Osteocyte (in vitro differentiated cells): ENCODE measurements at regions not wholly inside any gene's neighbourhood (a gene's known extent, or its start where the extent isn't known, plus 50 kb on each side); places are given as distances from the start of the nearest gene placed in this dataset.

ENCODE experiments used
- DNase-seq: peaks from one replicate; pipeline ENCODE4 v3.0.0; 2021; ENCODE audit warnings: mixed read lengths; ENCODE audit not compliant: unreplicated experiment; ENCODE audit errors: extremely low spot score
- H3K27ac Mint-ChIP-seq: one replicate; pipeline ENCODE4 v1.8.0; 2021; ENCODE audit warnings: mild to moderate bottlenecking, mixed read lengths; ENCODE audit not compliant: unreplicated experiment
- H3K27me3 Mint-ChIP-seq: one replicate; pipeline ENCODE4 v1.8.0; 2021; ENCODE audit warnings: mixed read lengths; ENCODE audit not compliant: unreplicated experiment
- H3K36me3 Mint-ChIP-seq: one replicate; pipeline ENCODE4 v1.8.0; 2021; ENCODE audit warnings: mixed read lengths; ENCODE audit not compliant: unreplicated experiment
- H3K4me1 Mint-ChIP-seq: one replicate; pipeline ENCODE4 v1.8.0; 2021; ENCODE audit warnings: mixed read lengths; ENCODE audit not compliant: unreplicated experiment
- H3K4me3 Mint-ChIP-seq: one replicate; pipeline ENCODE4 v1.8.0; 2021; ENCODE audit warnings: mild to moderate bottlenecking, moderate library complexity, mixed read lengths; ENCODE audit not compliant: unreplicated experiment
- H3K9me3 Mint-ChIP-seq: one replicate; pipeline ENCODE4 v1.8.0; 2021; ENCODE audit warnings: mixed read lengths; ENCODE audit not compliant: unreplicated experiment
- CTCF ChIP-seq: fragments of 200-600 bp; sonication (generic); IDR thresholded peaks from 2 replicates; pipeline ENCODE4 v1.5.0; 2021; ENCODE audit warnings: antibody characterized with exemption, mild to moderate bottlenecking, moderate library complexity

GRCh38 chr1:232249339-232249738 is 380.6 kb downstream of the SIPA1L2 start:
- H3K4me1 Mint-ChIP-seq: peaks cover 5% of the 10 kb centered on the region
- no peaks in the 10 kb centered on the region for H3K9me3 Mint-ChIP-seq
- H3K27me3 Mint-ChIP-seq: peaks cover 11% of the 10 kb centered on the region
- no peaks in the 10 kb centered on the region for H3K36me3 Mint-ChIP-seq
- H3K27ac Mint-ChIP-seq: no peak overlapping the region
- DNase-seq: no peak
- no peak for TF ChIP-seq CTCF
- no peak overlapping the region for H3K4me3 Mint-ChIP-seq

- Mint-ChIP-seq H3K36me3 (no peaks in the 10 kb centered on the region), H3K27ac (no peak overlapping the region), H3K4me3 (no peak overlapping the region), H3K9me3 (no peaks in the 10 kb centered on the region), H3K27me3 (peaks cover 11% of the 10 kb centered on the region), H3K4me1 (peaks cover 5% of the 10 kb centered on the region)
- no peak for DNase-seq
- no peak for TF ChIP-seq CTCF
Observed at GRCh38 chr1:232248276-232248820, 381.6 kb downstream of the SIPA1L2 start.

- no peaks in the 10 kb centered on the region for H3K9me3 Mint-ChIP-seq
- no peak overlapping the region for H3K4me3 Mint-ChIP-seq
- peaks cover 11% of the 10 kb centered on the region for H3K27me3 Mint-ChIP-seq
- TF ChIP-seq CTCF: no peak
- no peak for DNase-seq
- no peak overlapping the region for H3K27ac Mint-ChIP-seq
- H3K36me3 Mint-ChIP-seq: no peaks in the 10 kb centered on the region
- H3K4me1 Mint-ChIP-seq: peaks cover 5% of the 10 kb centered on the region
Observed at GRCh38 chr1:232247669-232248068, 382.3 kb downstream of the SIPA1L2 start.

GRCh38 chr1:232244426-232244825 is 385.5 kb downstream of the SIPA1L2 start:
- no peak for TF ChIP-seq CTCF
- peaks cover 16% of the 10 kb centered on the region for H3K9me3 Mint-ChIP-seq
- peaks cover 9% of the 10 kb centered on the region for H3K27me3 Mint-ChIP-seq
- no peak overlapping the region for H3K4me3 Mint-ChIP-seq
- H3K4me1 Mint-ChIP-seq: peaks cover 3% of the 10 kb centered on the region
- DNase-seq: no peak
- H3K27ac Mint-ChIP-seq: no peak overlapping the region
- no peaks in the 10 kb centered on the region for H3K36me3 Mint-ChIP-seq

- no peak overlapping the region for H3K4me3 Mint-ChIP-seq
- no peaks in the 10 kb centered on the region for H3K27me3 Mint-ChIP-seq
- H3K4me1 Mint-ChIP-seq: no peaks in the 10 kb centered on the region
- no peak overlapping the region for H3K27ac Mint-ChIP-seq
- TF ChIP-seq CTCF: no peak
- H3K9me3 Mint-ChIP-seq: peaks cover 16% of the 10 kb centered on the region
- H3K36me3 Mint-ChIP-seq: no peaks in the 10 kb centered on the region
- no peak for DNase-seq
Observed at GRCh38 chr1:232239998-232240397, 389.9 kb downstream of the SIPA1L2 start.
